CD14-positive monocyte (primary cell): ENCODE measurements at regions not wholly inside any gene's neighbourhood (a gene's known extent, or its start where the extent isn't known, plus 50 kb on each side); places are given as distances from the start of the nearest gene placed in this dataset.

Source experiments
- DNase-seq, 3 donors: peaks; one replicate each; pipeline ENCODE4 v3.0.0-alpha.2; 2011 to 2022
- H2AFZ ChIP-seq: 2 replicates; pipeline ENCODE4 v1.6.0; 2012; ENCODE audit warnings: mild to moderate bottlenecking, low read depth, low read length, inconsistent platforms; ENCODE audit not compliant: insufficient read depth, poor library complexity, severe bottlenecking
- H3K27ac ChIP-seq, 2 donors: 1 replicate in 1 of 2; 2 replicates in 1 of 2; pipeline ENCODE4 v1.5.1; 2012 to 2013; ENCODE audit warnings: low read length in 2 of 2, control low read depth in 1 of 2, inconsistent platforms in 1 of 2, low read depth in 1 of 2, mild to moderate bottlenecking in 1 of 2
- H3K27me3 ChIP-seq, 2 donors: one replicate each; pipeline versions ENCODE4 v1.6.0 to v1.6.1; 2011 to 2013; ENCODE audit warnings: low read length in 2 of 2; ENCODE audit not compliant: control insufficient read depth in 2 of 2, insufficient read depth in 2 of 2
- H3K36me3 ChIP-seq, 2 donors: replicated peaks in 1 of 2; 1 replicate in 1 of 2; 2 replicates in 1 of 2; pipeline versions ENCODE4 v1.5.1 to v1.6.1; 2012 to 2013; ENCODE audit warnings: low read length in 2 of 2, control low read depth in 1 of 2, inconsistent platforms in 1 of 2, mild to moderate bottlenecking in 1 of 2; ENCODE audit not compliant: insufficient read depth in 2 of 2, control insufficient read depth in 1 of 2
- H3K4me1 ChIP-seq, 2 donors: 1 replicate in 1 of 2; 2 replicates in 1 of 2; pipeline versions ENCODE4 v1.5.1 to v1.6.1; 2012 to 2013; ENCODE audit warnings: low read length in 2 of 2, control low read depth in 1 of 2, inconsistent platforms in 1 of 2, mild to moderate bottlenecking in 1 of 2, moderate library complexity in 1 of 2; ENCODE audit not compliant: insufficient read depth in 2 of 2, control insufficient read depth in 1 of 2
- H3K4me2 ChIP-seq: replicated peaks from 2 replicates; pipeline ENCODE3; 2012; ENCODE audit warnings: low read length, moderate library complexity, mild to moderate bottlenecking; ENCODE audit not compliant: poor library complexity, severe bottlenecking; ENCODE audit errors: extremely low read depth
- H3K4me3 ChIP-seq, 3 experiments: fragments of 200-600 bp in 1 of 3; sonication (generic) in 1 of 3; replicated peaks in 1 of 3; 1 replicate in 2 of 3; 2 replicates in 1 of 3; pipeline ENCODE4 v1.5.1; 2011 to 2013; ENCODE audit warnings: low read length in 3 of 3, mild to moderate bottlenecking in 3 of 3, control low read depth in 2 of 3, low read depth in 2 of 3, inconsistent platforms in 1 of 3, moderate library complexity in 1 of 3
- H3K79me2 ChIP-seq: 2 replicates; pipeline ENCODE4 v1.6.0; 2012; ENCODE audit warnings: mild to moderate bottlenecking, control low read depth, inconsistent platforms, low read length, moderate library complexity; ENCODE audit not compliant: insufficient read depth
- H3K9ac ChIP-seq: 2 replicates; pipeline ENCODE4 v1.6.0; 2017; ENCODE audit warnings: low read length, mild to moderate bottlenecking; ENCODE audit not compliant: insufficient read depth, poor library complexity, severe bottlenecking
- H3K9me3 ChIP-seq, 2 donors: replicated peaks in 1 of 2; 1 replicate in 1 of 2; 2 replicates in 1 of 2; pipeline versions ENCODE4 v1.5.1 to v1.6.1; 2012 to 2013; ENCODE audit warnings: low read length in 2 of 2, control low read depth in 1 of 2; ENCODE audit not compliant: control insufficient read depth in 1 of 2, insufficient read depth in 1 of 2
- H4K20me1 ChIP-seq: 2 replicates; pipeline ENCODE4 v1.6.0; 2012; ENCODE audit warnings: mild to moderate bottlenecking, low read length, control low read depth, moderate library complexity; ENCODE audit not compliant: insufficient read depth
- H3K27ac Mint-ChIP-seq, 7 donors: one replicate each; pipeline ENCODE4 v1.8.0; 2020; ENCODE audit warnings: mild to moderate bottlenecking in 7 of 7, mixed read lengths in 7 of 7, moderate library complexity in 6 of 7, inconsistent platforms in 2 of 7
- H3K27me3 Mint-ChIP-seq, 3 donors: one replicate each; pipeline ENCODE4 v1.8.0; 2021 to 2022; ENCODE audit warnings: low read depth in 3 of 3, mild to moderate bottlenecking in 3 of 3, mixed read lengths in 3 of 3, moderate library complexity in 3 of 3, inconsistent platforms in 1 of 3
- H3K36me3 Mint-ChIP-seq, 2 donors: one replicate each; pipeline ENCODE4 v1.8.0; 2020; ENCODE audit warnings: mixed read lengths in 2 of 2, inconsistent platforms in 1 of 2, mild to moderate bottlenecking in 1 of 2
- H3K4me1 Mint-ChIP-seq: one replicate; pipeline ENCODE4 v1.8.0; 2020; ENCODE audit warnings: mild to moderate bottlenecking, mixed read lengths
- H3K4me3 Mint-ChIP-seq, 2 donors: one replicate each; pipeline ENCODE4 v1.8.0; 2020; ENCODE audit warnings: mild to moderate bottlenecking in 2 of 2, mixed read lengths in 2 of 2, moderate library complexity in 1 of 2
- H3K9me3 Mint-ChIP-seq, 7 donors: one replicate each; pipeline ENCODE4 v1.8.0; 2020 to 2022; ENCODE audit warnings: mixed read lengths in 7 of 7, mild to moderate bottlenecking in 6 of 7, moderate library complexity in 6 of 7, inconsistent platforms in 2 of 7
- CTCF ChIP-seq: fragments of 200-600 bp; IDR thresholded peaks from one replicate; pipeline ENCODE4 v1.8.0; 2022; ENCODE audit warnings: antibody characterized with exemption, mild to moderate bottlenecking
- WGBS: methylation state at CpG from one replicate; pipeline ENCODE4 v1.1.5; 2013; ENCODE audit warnings: missing lambda C conversion rate; ENCODE audit not compliant: insufficient coverage; 5-methylcytosine and 5-hydroxymethylcytosine counted together
- intact Hi-C, 2 donors: fragments of 100-400 bp; cut with micrococcal nuclease; formaldehyde crosslinking; loops; one replicate each; pipeline versions ENCODE4 v1.15.0 to v1.15.1; 2023

- Histone ChIP-seq H4K20me1 (no peaks in the 10 kb centered on the region), H3K9me3 (no peaks in the 10 kb centered on the region), H2AFZ (no peak overlapping the region), H3K79me2 (no peaks in the 10 kb centered on the region), H3K4me3 (no peak overlapping the region), H3K27ac (no peak overlapping the region), H3K4me2 (no peak overlapping the region), H3K27me3 (no peaks in the 10 kb centered on the region), H3K9ac (no peak overlapping the region), H3K4me1 (no peaks in the 10 kb centered on the region), H3K36me3 (no peaks in the 10 kb centered on the region)
- Mint-ChIP-seq H3K27me3 (peaks cover 0 to 1% (median 0%) of the 10 kb centered on the region in 3 donors), H3K36me3 (no peaks in the 10 kb centered on the region), H3K27ac (no peak overlapping the region), H3K4me1 (peaks cover 15% of the 10 kb centered on the region), H3K4me3 (no peak overlapping the region), H3K9me3 (peaks cover 0 to 2% (median 0%) of the 10 kb centered on the region in 7 donors)
- no peak for TF ChIP-seq CTCF
- WGBS, result 55% methylated on average over 3 of the region's 5 CpGs
- intact Hi-C loops, result no loop called here
- no peak for DNase-seq
Observed at GRCh38 chr4:11338956-11339782, 89.5 kb downstream of the HS3ST1 start.

- peaks cover 0 to 3% (median 1%) of the 10 kb centered on the region in 7 donors for H3K9me3 Mint-ChIP-seq
- H3K79me2 ChIP-seq, result no peaks in the 10 kb centered on the region
- DNase-seq, result no peak
- H3K4me3 Mint-ChIP-seq, result no peak overlapping the region
- H3K9ac ChIP-seq, result no peak overlapping the region
- H3K27me3 ChIP-seq, result no peaks in the 10 kb centered on the region
- WGBS, result no CpG with 5 or more reads among the region's 1 CpG
- no peak overlapping the region for H3K4me2 ChIP-seq
- H3K27ac ChIP-seq, result no peak overlapping the region
- intact Hi-C loops, result no loop called here
- no peaks in the 10 kb centered on the region for H3K4me1 ChIP-seq
- no peak overlapping the region for H3K27ac Mint-ChIP-seq
- peaks cover 15% of the 10 kb centered on the region for H3K4me1 Mint-ChIP-seq
- TF ChIP-seq CTCF, result no peak
- peaks cover 0 to 2% (median 1%) of the 10 kb centered on the region in 3 donors for H3K27me3 Mint-ChIP-seq
- H3K36me3 Mint-ChIP-seq, result no peaks in the 10 kb centered on the region
- no peak overlapping the region for H3K4me3 ChIP-seq
- H4K20me1 ChIP-seq, result no peaks in the 10 kb centered on the region
- H3K9me3 ChIP-seq, result no peaks in the 10 kb centered on the region
- H3K36me3 ChIP-seq, result no peaks in the 10 kb centered on the region
- no peak overlapping the region for H2AFZ ChIP-seq
Observed at GRCh38 chr4:11337287-11337686, 91.4 kb downstream of the HS3ST1 start.
